ENCODE measurements at regions not wholly inside any gene's neighbourhood (a gene's known extent, or its start where the extent isn't known, plus 50 kb on each side); places are given as distances from the start of the nearest gene placed in this dataset.
A peak's percentile ranks its signal among the peaks of the same experiment; 100 is the strongest.

DNA sequence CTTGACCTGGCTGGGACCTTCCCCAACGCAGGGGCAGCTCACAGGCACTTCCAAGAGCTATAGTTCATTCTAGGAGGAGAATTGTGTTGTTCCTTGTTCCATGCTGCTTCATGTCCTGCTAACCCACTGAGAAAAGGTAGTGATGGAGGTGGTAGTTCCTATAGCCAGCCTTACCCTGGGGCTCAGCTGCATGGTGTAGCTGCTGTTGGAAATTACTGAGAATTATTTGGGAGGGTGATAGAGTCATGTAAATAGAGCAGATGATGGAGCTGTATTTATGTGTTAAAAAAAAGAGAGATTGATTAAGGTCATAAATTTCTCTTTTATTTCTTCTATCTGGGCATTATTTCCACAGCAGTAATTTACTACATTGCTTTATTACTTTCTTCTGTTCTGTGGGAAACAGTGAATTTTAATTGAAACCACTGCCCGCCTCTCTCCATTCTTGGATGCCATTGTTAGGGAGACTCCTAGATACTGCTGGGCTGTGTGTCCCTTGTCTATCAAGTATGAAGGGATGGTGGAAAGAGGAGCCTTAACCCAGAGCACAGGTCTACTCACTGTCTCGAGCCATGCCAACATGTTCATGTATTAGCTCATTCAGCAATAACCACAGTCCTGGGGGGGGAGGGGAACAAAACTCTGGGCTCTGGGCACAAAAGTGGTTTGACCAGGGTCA lies 309.2 kb downstream of the FAT3 start:
- Histone ChIP-seq H4K5ac (ENCODE audit: insufficient read length, low read depth, low read length) (no peak overlapping the region), H3K14ac (ENCODE audit: insufficient read length) (no peak overlapping the region), H3K79me2 (ENCODE audit: control insufficient read depth in 1 of 2, insufficient read depth in 2 of 2, low read length in 2 of 2) (no peaks in the 10 kb centered on the region), H2BK120ac (replicated peaks; ENCODE audit: low read depth, low read length) (no peak overlapping the region), H3K27ac (ENCODE audit: low read depth, low read length) (no peak overlapping the region), H3K79me1 (ENCODE audit: low read depth, low read length) (no peaks in the 10 kb centered on the region; the same call in 1 of the 2 replicates), H2AK5ac (ENCODE audit: low read depth, low read length) (peak overlapping the region; percentile 66), H3K27me3 (replicated peaks in 1 of 4; ENCODE audit: control insufficient read depth in 3 of 4, extremely low read depth in 1 of 4, insufficient read depth in 3 of 4, low read length in 3 of 4) (no peaks in the 10 kb centered on the region), H3K56ac (replicated peaks; ENCODE audit: insufficient read length, low read depth, low read length) (no peak overlapping the region), H2BK12ac (ENCODE audit: low read depth, low read length) (no peak overlapping the region), H3K23me2 (ENCODE audit: low read depth, low read length) (no peaks in the 10 kb centered on the region), H3K4me3 (ENCODE audit: extremely low read depth in 1 of 4, insufficient read depth in 2 of 4, low read depth in 3 of 4, low read length in 4 of 4) (no peak overlapping the region), H3K9ac (replicated peaks in 1 of 4; ENCODE audit: extremely low read depth in 1 of 4, low read depth in 3 of 4, low read length in 3 of 4) (no peak overlapping the region), H4K91ac (replicated peaks; ENCODE audit: insufficient read length, low read length) (peak overlapping the region; percentile 67), H2AFZ (ENCODE audit: low read length) (no peak overlapping the region), H3K4ac (replicated peaks; ENCODE audit: insufficient read length, low read depth, low read length) (no peak overlapping the region), H3K36me3 (ENCODE audit: control insufficient read depth in 2 of 4, insufficient read depth in 4 of 4, low read length in 3 of 4) (no peaks in the 10 kb centered on the region), H2BK5ac (ENCODE audit: low read depth, low read length) (no peak overlapping the region), H4K8ac (ENCODE audit: extremely low read depth, insufficient read depth, low read length) (no peak overlapping the region), H3K9me3 (ENCODE audit: insufficient read depth in 2 of 2, low read depth in 1 of 2, low read length in 1 of 2) (no peaks in the 10 kb centered on the region), H2BK20ac (ENCODE audit: low read length) (no peak overlapping the region), H4K20me1 (replicated peaks in 1 of 2; ENCODE audit: control insufficient read depth in 1 of 2, insufficient read depth in 2 of 2, low read length in 2 of 2) (no peaks in the 10 kb centered on the region), H3K23ac (ENCODE audit: insufficient read length) (no peak overlapping the region), H3K4me2 (ENCODE audit: insufficient read depth in 1 of 2, low read depth in 2 of 2, low read length in 2 of 2) (no peak overlapping the region), H3K4me1 (replicated peaks in 1 of 4; ENCODE audit: control insufficient read depth in 3 of 4, insufficient read depth in 4 of 4, low read length in 3 of 4) (peaks cover 0 to 13% (median 3%) of the 10 kb centered on the region in 4 experiments; a peak in 2 of 7 replicates), H2BK15ac (ENCODE audit: low read length) (no peak overlapping the region), H3K18ac (ENCODE audit: extremely low read depth, low read length) (no peak overlapping the region)
- DNase-seq (ENCODE audit: low read depth in 1 of 2, low spot score in 2 of 2) (no peak), FAIRE-seq (no peak)
- POLR2A ChIA-PET (ENCODE audit: partially characterized antibody), result interaction anchor here (1.0 kb wide), 1 partner anchor 10 kb away, joined by 3 read pairs; no protein-coding TSS in a partner anchor
- CTCF ChIA-PET (ENCODE audit: partially characterized antibody), result interaction anchor here (0.7 to 1.7 kb wide), 2 partner anchors 187 to 463 kb away, joined by 3 to 6 read pairs; no protein-coding TSS in a partner anchor
- TF ChIP-seq NANOG (IDR thresholded peaks at IDR 0.05; ENCODE audit: insufficient read depth, low read depth, low read length, poor library complexity, severe bottlenecking), result no peak
- TF ChIP-seq TAF7 (optimal IDR thresholded peaks at IDR 0.05; ENCODE audit: borderline replicate concordance, low read depth, low read length), result no peak
- TF ChIP-seq CHD1 (IDR thresholded peaks at IDR 0.05; ENCODE audit: low read depth, low read length), result no peak
- TF ChIP-seq TCF12 (IDR thresholded peaks at IDR 0.05; ENCODE audit: low read depth, low read length), result no peak
- TF ChIP-seq CREB1 (IDR thresholded peaks at IDR 0.05), result no peak
- no peak for TF ChIP-seq YY1 (IDR thresholded peaks at IDR 0.05; ENCODE audit: low read depth, low read length)
- no peak for TF ChIP-seq GABPA (IDR thresholded peaks at IDR 0.05; ENCODE audit: borderline replicate concordance, insufficient read depth, low read length)
- no peak for TF ChIP-seq CEBPB (IDR thresholded peaks at IDR 0.05; ENCODE audit: low read depth, low read length)
- TF ChIP-seq MAFK (IDR thresholded peaks at IDR 0.05; ENCODE audit: low read depth, low read length), result no peak
- no peak for TF ChIP-seq GTF2F1 (IDR thresholded peaks at IDR 0.05; ENCODE audit: borderline replicate concordance, low read depth, low read length)
- 89% methylated on average over 3 of the region's 3 CpGs; no CpG with 5 or more reads in 1 of the 2 experiments for WGBS, 2 experiments (ENCODE audit: extremely low coverage in 1 of 2, insufficient coverage in 1 of 2, insufficient read length in 1 of 2, insufficient replicate concordance in 2 of 2, low coverage in 1 of 2, low lambda C conversion rate in 2 of 2, missing lambda C conversion rate in 1 of 2)
